Endothelial cell of umbilical vein (primary cell): ENCODE measurements at regions not wholly inside any gene's neighbourhood (a gene's known extent, or its start where the extent isn't known, plus 50 kb on each side); places are given as distances from the start of the nearest gene placed in this dataset.

Experiments used
- BruUV-seq: library from RNA; stranded (reverse); fragments of 400-500 nt; replicated peaks from 2 replicates; lab custom pipeline; 2021; lab: Mats Ljungman, UMichigan
- CTCF ChIA-PET: fragments of 300-600, 350-600 bp; sonication (Branson Sonifier 250); formaldehyde crosslinking; loops from one replicate; lab custom pipeline; 2021; ENCODE audit warnings: antibody characterized with exemption, inconsistent platforms; lab: Charles Lee
- POLR2A ChIA-PET: fragments of 300-600, 350-600 bp; sonication (Branson Sonifier 250); formaldehyde crosslinking; loops from one replicate; lab custom pipeline; 2021; ENCODE audit warnings: antibody characterized with exemption, inconsistent platforms; lab: Charles Lee
- DNase-seq: peaks from one replicate; pipeline ENCODE4 v3.0.0-alpha.2; 2011; ENCODE audit warnings: low read depth, low spot score
- FAIRE-seq: peaks from 2 replicates; lab custom pipeline; 2011; peaks lifted over from hg19 to GRCh38; lab: Jason Lieb, UNC
- H2AFZ ChIP-seq: 2 replicates; pipeline ENCODE4 v1.6.0; 2012; ENCODE audit warnings: low read depth, low read length, control low read depth, inconsistent platforms
- H3K27ac ChIP-seq: 2 replicates; pipeline ENCODE4 v1.5.1; 2011; ENCODE audit warnings: low read depth, mild to moderate bottlenecking, control low read depth, low read length, moderate library complexity; ENCODE audit not compliant: insufficient read depth
- H3K27me3 ChIP-seq, 2 experiments: 2 replicates each; pipeline versions ENCODE4 v1.6.0 to v1.6.1; 2011; ENCODE audit warnings: low read length in 2 of 2, mixed read lengths in 1 of 2; ENCODE audit not compliant: control insufficient read depth in 2 of 2, insufficient read depth in 2 of 2
- H3K36me3 ChIP-seq, 2 experiments: 2 replicates in 1 of 2; 3 replicates in 1 of 2; pipeline ENCODE4 v1.5.1; 2011; ENCODE audit warnings: low read length in 2 of 2, mild to moderate bottlenecking in 1 of 2, moderate library complexity in 1 of 2; ENCODE audit not compliant: control insufficient read depth in 2 of 2, insufficient read depth in 2 of 2; ENCODE audit errors: extremely low read depth in 1 of 2
- H3K4me1 ChIP-seq: 3 replicates; pipeline ENCODE4 v1.5.1; 2011; ENCODE audit warnings: mild to moderate bottlenecking, low read length; ENCODE audit not compliant: control insufficient read depth, insufficient read depth; ENCODE audit errors: extremely low read depth
- H3K4me2 ChIP-seq: 2 replicates; pipeline ENCODE4 v1.6.1; 2011; ENCODE audit warnings: low read length, control low read depth, mixed read lengths; ENCODE audit not compliant: insufficient read depth
- H3K4me3 ChIP-seq, 3 experiments: fragments of 200-600 bp in 1 of 3; sonication (generic), shearing (Covaris generic) in 1 of 3; replicated peaks in 1 of 3; 2 replicates each; pipeline ENCODE4 v1.5.1; 2011 to 2016; ENCODE audit warnings: control low read depth in 3 of 3, low read length in 3 of 3, mild to moderate bottlenecking in 2 of 3, inconsistent platforms in 1 of 3, low read depth in 1 of 3, moderate library complexity in 1 of 3; ENCODE audit not compliant: insufficient read depth in 1 of 3
- H3K79me2 ChIP-seq: 2 replicates; pipeline ENCODE4 v1.6.0; 2012; ENCODE audit warnings: low read length, inconsistent platforms; ENCODE audit not compliant: control insufficient read depth, insufficient read depth
- H3K9ac ChIP-seq: replicated peaks from 2 replicates; pipeline ENCODE3; 2011; ENCODE audit warnings: low read length, control low read depth; ENCODE audit not compliant: insufficient read depth; ENCODE audit errors: extremely low read depth
- H3K9me1 ChIP-seq: replicated peaks from 3 replicates; pipeline ENCODE4 v1.6.0; 2011; ENCODE audit warnings: mild to moderate bottlenecking, low read length; ENCODE audit not compliant: control insufficient read depth, insufficient read depth; ENCODE audit errors: extremely low read depth
- H3K9me3 ChIP-seq: replicated peaks from 2 replicates; pipeline ENCODE4 v1.5.1; 2012; ENCODE audit warnings: low read length, inconsistent platforms; ENCODE audit not compliant: control insufficient read depth, insufficient read depth
- H4K20me1 ChIP-seq: replicated peaks from 2 replicates; pipeline ENCODE3; 2011; ENCODE audit warnings: mild to moderate bottlenecking, low read length; ENCODE audit not compliant: control insufficient read depth, insufficient read depth; ENCODE audit errors: extremely low read depth
- CTCF ChIP-seq, 2 donors: IDR thresholded peaks; 1 replicate in 1 of 2; 2 replicates in 1 of 2; pipeline ENCODE4 v1.5.1; 2011; ENCODE audit warnings: low read length in 2 of 2, mild to moderate bottlenecking in 2 of 2, moderate library complexity in 2 of 2, control low read depth in 1 of 2, inconsistent platforms in 1 of 2, low read depth in 1 of 2; ENCODE audit not compliant: insufficient read depth in 1 of 2; ENCODE audit errors: extremely low read depth in 1 of 2
- EZH2 ChIP-seq: IDR thresholded peaks from 2 replicates; pipeline ENCODE4 v1.6.1; 2012; ENCODE audit warnings: borderline replicate concordance, low read depth, mild to moderate bottlenecking, moderate library complexity, low read length, inconsistent platforms; ENCODE audit not compliant: severe bottlenecking
- FOS ChIP-seq: IDR thresholded peaks from 2 replicates; pipeline ENCODE4 v1.6.1; 2011; ENCODE audit warnings: mild to moderate bottlenecking, low read length, moderate library complexity, borderline replicate concordance; ENCODE audit not compliant: insufficient read depth
- GATA2 ChIP-seq: IDR thresholded peaks from 2 replicates; pipeline ENCODE4 v1.7.0; 2011; ENCODE audit warnings: low read depth, mild to moderate bottlenecking, moderate library complexity, mixed read lengths, low read length; ENCODE audit not compliant: insufficient read length, insufficient read depth
- JUN ChIP-seq: IDR thresholded peaks from 2 replicates; pipeline ENCODE4 v1.6.1; 2011; ENCODE audit warnings: borderline replicate concordance, low read depth; ENCODE audit not compliant: insufficient read length, insufficient read depth
- MAX ChIP-seq: IDR thresholded peaks from 2 replicates; pipeline ENCODE4 v1.6.1; 2011; ENCODE audit not compliant: insufficient read depth, insufficient read length
- MYC ChIP-seq: IDR thresholded peaks from one replicate; pipeline ENCODE4 v1.6.1; 2011; ENCODE audit warnings: mild to moderate bottlenecking, low read depth, low read length
- POLR2A ChIP-seq: IDR thresholded peaks from 2 replicates; pipeline ENCODE4 v1.6.1; 2012; ENCODE audit warnings: low read depth, mild to moderate bottlenecking, control low read depth, low read length
- POLR2AphosphoS5 ChIP-seq: IDR thresholded peaks from 2 replicates; pipeline ENCODE4 v1.6.1; 2012; ENCODE audit warnings: low read depth, mild to moderate bottlenecking, control low read depth, low read length, moderate library complexity; ENCODE audit not compliant: insufficient read depth
- dilution Hi-C: fragments of 300-500 bp; cut with MboI; formaldehyde crosslinking; loops from one replicate; pipeline ENCODE4 v1.15.0; 2019; ENCODE audit warnings: low sequenced_read_pairs; ENCODE audit not compliant: extremely low pct_ligation_motif_present
- intact Hi-C: fragments of 100-400 bp; cut with micrococcal nuclease; formaldehyde crosslinking; loops from one replicate; pipeline ENCODE4 v1.10.0; 2022

GRCh38 chr3:157672061-157672460 lies 168.8 kb upstream of the VEPH1 start:
- TF ChIP-seq GATA2 (no peak), JUN (no peak), POLR2A (no peak), FOS (no peak), CTCF (IDR thresholded peaks at IDR 0.05; ENCODE audit: extremely low read depth in 1 of 2, insufficient read depth in 1 of 2, low read depth in 1 of 2, low read length in 2 of 2) (no peak), POLR2AphosphoS5 (no peak), MAX (no peak), MYC (no peak), EZH2 (no peak)
- H3K9ac ChIP-seq = no peak overlapping the region
- no peak for DNase-seq
- H3K4me1 ChIP-seq = no peaks in the 10 kb centered on the region
- H3K27me3 ChIP-seq = no peaks in the 10 kb centered on the region
- CTCF ChIA-PET = no interaction called here
- H3K4me2 ChIP-seq = no peak overlapping the region
- no peak overlapping the region for H3K4me3 ChIP-seq
- POLR2A ChIA-PET = no interaction called here
- no peaks in the 10 kb centered on the region for H3K9me1 ChIP-seq
- no peaks in the 10 kb centered on the region for H3K79me2 ChIP-seq
- H3K9me3 ChIP-seq = no peaks in the 10 kb centered on the region
- H3K27ac ChIP-seq = no peak overlapping the region
- dilution Hi-C loops = no loop called here
- intact Hi-C loops = no loop called here
- H2AFZ ChIP-seq = no peak overlapping the region
- no peaks in the 10 kb centered on the region for H3K36me3 ChIP-seq
- BruUV-seq = no TSS peak
- FAIRE-seq = no peak
- H4K20me1 ChIP-seq = no peaks in the 10 kb centered on the region
